Left ventricle myocardium superior (tissue), 1 donor: ENCODE measurements at regions not wholly inside any gene's neighbourhood (a gene's known extent, or its start where the extent isn't known, plus 50 kb on each side); places are given as distances from the start of the nearest gene placed in this dataset.
A peak's percentile ranks its signal among the peaks of the same experiment; 100 is the strongest.
"Not testable (repeated sequence)": the region's sequence is repeated elsewhere in the genome, so short reads cannot be mapped to it uniquely, and the experiment has no call there.

Experiments
- ATAC-seq: fragments of 200-7000 bp; cut with Tn5 transposase; one replicate; pipeline ENCODE4 v1.9.1; 2020; ENCODE audit warnings: mild to moderate bottlenecking, moderate library complexity
- DNase-seq: peaks from one replicate; pipeline ENCODE4 v3.0.0-alpha.2; 2020
- intact Hi-C: fragments of 100-400 bp; cut with micrococcal nuclease; formaldehyde crosslinking; loops from one replicate; pipeline ENCODE4 v1.11.0; 2022
- donor health status: DM: no; HTN: yes; CAD: no; lungs with severe emphysema.

GRCh38 chr9:80691229-80691628, 998.1 kb downstream of the TLE1 start:
- no peak for DNase-seq
- ATAC-seq = peak; percentile 32
- intact Hi-C loops = no loop called here

- intact Hi-C loops = no loop called here
- DNase-seq (no peak), ATAC-seq (peak; percentile 80)
These were observed 998.9 kb downstream of the TLE1 start for GRCh38 chr9:80690349-80690939.

GRCh38 chr9:80679916-80680315, 1009.4 kb downstream of the TLE1 start:
- intact Hi-C loops = no loop called here
- ATAC-seq (no peak), DNase-seq (no peak)

- ATAC-seq = no peak
- intact Hi-C loops = no loop called here
- DNase-seq = no peak
These were observed 1010.4 kb downstream of the TLE1 start for GRCh38 chr9:80678906-80679305.

- DNase-seq (no peak), ATAC-seq (no peak)
- intact Hi-C loops = no loop called here
These were observed 1015.9 kb downstream of the TLE1 start for GRCh38 chr9:80673496-80673895.

GRCh38 chr9:80665479-80665878, 1023.9 kb downstream of the TLE1 start:
- intact Hi-C loops = no loop called here
- no peak for DNase-seq
- ATAC-seq = no peak

- intact Hi-C loops = no loop called here
- no peak for DNase-seq
- ATAC-seq = no peak
These were observed 1024.8 kb downstream of the TLE1 start for GRCh38 chr9:80664327-80665210.

GRCh38 chr9:80659751-80660150, 1029.6 kb downstream of the TLE1 start:
- DNase-seq, ATAC-seq, intact Hi-C loops: not testable (repeated sequence)

- intact Hi-C loops = no loop called here
- no peak for DNase-seq
- ATAC-seq = peak; percentile 90
These were observed 1038.3 kb downstream of the TLE1 start for GRCh38 chr9:80651044-80651443.

- no peak for DNase-seq
- ATAC-seq = peak; percentile 57
These were observed 1039.9 kb downstream of the TLE1 start for GRCh38 chr9:80649496-80649895.

GRCh38 chr9:80649001-80649420, 1040.3 kb downstream of the TLE1 start:
- ATAC-seq = peak; percentile 88
- intact Hi-C loops = no loop called here
- DNase-seq = no peak

More at GRCh38 chr9:80649496-80649895, 1039.9 kb downstream of the TLE1 start:
- intact Hi-C loops = no loop called here

GRCh38 chr9:80648336-80648735, 1041.0 kb downstream of the TLE1 start:
- ATAC-seq (no peak), DNase-seq (no peak)
- intact Hi-C loops = no loop called here

- ATAC-seq (no peak), DNase-seq (no peak)
- intact Hi-C loops = no loop called here
These were observed 1043.1 kb downstream of the TLE1 start for GRCh38 chr9:80646211-80646610.

- DNase-seq (no peak), ATAC-seq (no peak)
- intact Hi-C loops = no loop called here
These were observed 1045.3 kb downstream of the TLE1 start for GRCh38 chr9:80644044-80644443.

- DNase-seq (no peak), ATAC-seq (no peak)
- intact Hi-C loops = no loop called here
These were observed 1054.3 kb downstream of the TLE1 start for GRCh38 chr9:80635065-80635464.

- intact Hi-C loops = no loop called here
- ATAC-seq (no peak), DNase-seq (no peak)
These were observed 1057.3 kb downstream of the TLE1 start for GRCh38 chr9:80632041-80632440.

- DNase-seq (no peak), ATAC-seq (no peak)
- intact Hi-C loops = no loop called here
These were observed 1050.7 kb downstream of the TLE4 start for GRCh38 chr9:80622508-80622907.

GRCh38 chr9:80619356-80619755, 1047.6 kb downstream of the TLE4 start:
- no peak for DNase-seq
- intact Hi-C loops = no loop called here
- no peak for ATAC-seq

GRCh38 chr9:80615964-80616363, 1044.2 kb downstream of the TLE4 start:
- ATAC-seq (no peak), DNase-seq (no peak)
- intact Hi-C loops = no loop called here

- no peak for ATAC-seq
- intact Hi-C loops = no loop called here
These were observed 1034.0 kb downstream of the TLE4 start for GRCh38 chr9:80605793-80606192.

GRCh38 chr9:80605129-80605528, 1033.4 kb downstream of the TLE4 start:
- intact Hi-C loops = no loop called here
- ATAC-seq (no peak), DNase-seq (no peak)

More at GRCh38 chr9:80605793-80606192, 1034.0 kb downstream of the TLE4 start:
- DNase-seq = no peak
